Germinal center (tissue), 1 donor: ENCODE measurements at regions not wholly inside any gene's neighbourhood (a gene's known extent, or its start where the extent isn't known, plus 50 kb on each side); places are given as distances from the start of the nearest gene placed in this dataset.

Experiments used
- DNase-seq: peaks from one replicate; pipeline ENCODE4 v3.0.0; 2012; ENCODE audit warnings: mixed read lengths, low spot score

- no peak for DNase-seq
Observed at GRCh38 chr11:116078101-116078591, 573.9 kb upstream of the CADM1 start.

GRCh38 chr11:116077092-116077491 is 572.9 kb upstream of the CADM1 start:
- DNase-seq: no peak

GRCh38 chr11:116073854-116074837 is 569.9 kb upstream of the CADM1 start:
- no peak for DNase-seq

DNA sequence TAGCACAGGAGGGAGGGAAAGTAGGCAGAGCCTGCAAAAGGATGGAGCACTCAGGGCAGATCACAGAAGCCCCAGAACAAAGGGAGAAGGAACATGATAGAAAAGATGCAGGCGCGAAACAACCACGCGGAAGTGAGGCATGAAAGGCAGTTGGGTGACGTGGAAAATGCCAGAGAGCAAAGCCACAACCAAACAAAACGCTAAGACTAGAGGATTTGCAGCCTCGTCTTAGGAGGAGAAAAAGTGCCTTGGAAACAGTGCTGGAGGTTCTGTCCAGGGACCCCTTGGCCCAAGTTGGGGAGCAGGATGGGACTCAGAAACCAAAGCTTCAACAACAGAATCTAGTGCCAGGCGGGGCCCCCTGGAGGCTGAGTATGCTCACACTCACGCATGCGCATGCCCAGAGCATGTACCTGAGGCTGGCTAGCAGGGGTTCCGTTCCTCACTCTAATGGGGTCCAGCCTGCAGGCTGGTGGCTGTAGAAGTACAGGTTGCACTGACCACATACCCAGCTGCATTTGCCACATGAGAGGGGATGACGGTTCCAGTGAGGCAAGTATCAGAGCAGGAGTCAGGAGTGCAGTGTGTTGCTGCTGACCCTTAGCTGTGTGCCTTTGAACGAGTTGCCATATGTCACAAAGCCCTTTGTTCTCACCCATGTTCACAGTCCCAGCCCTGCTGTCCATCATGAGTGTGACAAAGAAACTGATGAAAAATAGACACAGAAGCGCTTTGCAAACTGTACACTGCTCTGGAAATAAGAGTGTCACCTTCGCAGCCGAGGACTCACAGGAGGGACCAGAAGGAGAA is 568.6 kb upstream of the CADM1 start:
- peak; percentile 4 for DNase-seq

DNA sequence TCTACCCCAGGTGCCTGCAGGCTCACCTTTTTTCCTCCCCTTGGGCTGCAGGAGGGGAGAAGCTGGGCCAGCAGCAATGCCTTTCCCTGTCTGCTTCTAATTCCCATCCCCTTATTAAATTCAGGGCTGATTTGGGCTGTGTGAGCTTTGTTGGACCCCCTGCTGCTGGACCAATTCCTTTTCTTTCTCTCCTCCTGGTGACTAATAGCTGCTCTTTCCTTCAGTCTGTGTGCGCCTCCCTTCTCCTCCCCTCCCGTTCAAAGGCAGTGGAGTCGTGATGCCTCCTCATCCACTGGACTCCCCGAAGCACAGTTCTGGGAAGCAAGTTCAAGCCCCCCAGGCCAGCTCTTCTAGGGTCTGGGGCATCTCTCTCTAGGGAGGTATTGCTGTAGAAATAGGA is 567.9 kb upstream of the CADM1 start:
- no peak for DNase-seq

DNA sequence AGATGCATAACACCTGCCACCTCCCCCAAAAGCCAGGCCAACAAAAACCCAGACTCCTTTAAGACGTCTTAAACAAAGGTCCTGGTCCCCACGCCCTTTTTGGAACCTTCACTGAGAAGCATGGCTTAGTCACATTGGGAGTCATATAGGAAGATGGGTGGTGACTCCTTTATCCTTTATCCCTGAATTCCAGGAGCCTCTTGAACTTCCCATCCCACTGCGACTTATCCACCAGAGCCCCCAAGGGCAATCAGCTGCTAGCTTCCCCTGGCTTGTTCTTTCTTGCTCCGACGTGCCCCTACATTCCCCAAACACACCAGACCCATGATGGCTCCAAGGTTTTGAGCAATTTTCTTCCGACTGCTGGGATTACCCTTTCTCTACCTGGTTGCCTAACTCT is 567.0 kb upstream of the CADM1 start:
- DNase-seq: no peak

DNA sequence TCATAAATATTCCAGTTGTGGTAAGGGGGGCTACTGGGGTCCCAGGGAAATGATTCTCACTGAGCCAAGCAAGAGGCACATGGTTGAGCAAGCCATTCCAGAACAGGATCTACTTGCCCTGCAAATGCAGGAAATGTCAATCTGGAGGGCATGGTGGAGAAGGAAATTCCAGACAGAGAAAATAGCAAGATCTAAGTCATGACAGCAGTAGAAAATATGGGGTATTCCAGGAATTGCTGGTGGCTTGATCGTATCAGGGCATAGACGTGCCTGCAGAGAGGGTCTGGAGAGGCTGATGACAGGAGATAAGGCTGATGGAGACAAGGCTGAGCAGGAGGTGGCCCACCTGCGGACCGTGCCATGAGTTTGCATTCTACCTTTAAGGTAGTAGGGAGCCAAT is 566.3 kb upstream of the CADM1 start:
- DNase-seq: no peak

DNA sequence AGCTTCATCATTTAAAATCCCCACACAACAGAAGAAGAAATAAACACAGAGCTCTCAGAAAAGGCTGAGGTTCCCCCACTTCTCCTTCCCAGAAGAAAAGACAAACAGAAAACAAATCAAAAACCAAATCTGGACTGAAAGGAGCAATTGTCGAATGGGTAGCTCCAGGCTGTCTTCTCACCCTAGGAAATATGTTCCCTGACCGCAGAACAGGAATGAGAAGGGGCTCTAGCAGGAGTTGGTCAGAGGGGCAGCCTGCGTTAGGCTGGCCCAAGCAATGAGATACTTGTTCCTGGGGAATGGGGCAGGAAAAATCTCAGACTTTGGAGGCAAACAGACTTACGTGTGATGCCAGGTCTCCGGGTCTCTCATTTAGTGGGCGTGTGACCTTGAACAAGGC is 562.6 kb upstream of the CADM1 start:
- DNase-seq: no peak

DNA sequence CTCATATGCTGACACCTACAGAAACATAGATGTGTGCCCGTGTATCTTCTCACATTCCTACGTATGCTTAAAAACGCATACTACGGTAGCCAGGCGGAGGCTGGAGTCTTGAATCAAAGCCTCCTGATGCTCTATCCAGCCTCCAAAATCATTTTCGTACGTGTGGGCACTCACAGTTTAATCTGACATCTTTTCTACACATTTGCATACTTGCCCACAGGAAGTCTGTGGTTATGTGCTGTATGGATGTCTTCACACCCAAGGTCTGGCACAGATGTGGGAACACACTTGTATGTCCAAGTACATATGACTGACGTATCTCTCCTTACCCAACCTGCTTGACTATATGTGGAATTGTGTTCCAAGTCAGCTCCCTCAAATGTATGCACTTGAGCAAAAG is 561.8 kb upstream of the CADM1 start:
- DNase-seq: no peak

DNA sequence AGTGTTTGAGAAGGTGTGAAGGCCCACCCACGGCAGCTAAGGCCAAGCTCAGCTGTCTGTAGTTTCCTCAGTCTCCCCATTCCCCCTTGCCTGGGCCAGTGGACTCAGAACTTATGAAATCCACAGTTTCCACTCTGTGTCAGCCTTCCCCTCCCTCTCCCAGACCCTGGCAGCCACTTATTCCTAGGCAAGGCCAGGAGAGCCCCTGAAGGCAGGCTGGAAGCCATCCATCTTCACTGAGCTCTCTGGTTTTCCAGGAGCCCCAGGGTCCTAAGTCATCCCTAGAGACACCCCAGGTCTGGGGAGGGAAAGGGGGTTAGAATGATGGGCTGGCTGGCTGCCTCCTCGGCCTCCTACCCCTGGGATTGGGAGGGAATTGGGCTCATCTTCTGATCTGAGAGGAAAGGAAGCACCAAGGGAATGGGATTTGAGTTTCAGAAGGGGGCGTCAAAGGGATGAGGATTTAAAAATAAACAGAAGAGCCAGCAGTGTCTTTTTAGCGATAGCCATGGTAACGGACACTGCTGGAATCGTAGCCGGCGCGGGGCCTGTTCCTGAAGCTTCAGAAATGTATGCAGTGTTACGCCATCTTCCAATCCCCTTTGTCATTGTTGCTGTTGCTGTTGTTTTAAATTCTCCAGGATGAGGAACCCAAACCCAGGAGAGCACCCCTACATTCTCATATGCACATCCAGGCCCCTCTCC is 561.1 kb upstream of the CADM1 start:
- DNase-seq: no peak

- no peak for DNase-seq
Observed at GRCh38 chr11:116062490-116063171, 558.4 kb upstream of the CADM1 start.

DNA sequence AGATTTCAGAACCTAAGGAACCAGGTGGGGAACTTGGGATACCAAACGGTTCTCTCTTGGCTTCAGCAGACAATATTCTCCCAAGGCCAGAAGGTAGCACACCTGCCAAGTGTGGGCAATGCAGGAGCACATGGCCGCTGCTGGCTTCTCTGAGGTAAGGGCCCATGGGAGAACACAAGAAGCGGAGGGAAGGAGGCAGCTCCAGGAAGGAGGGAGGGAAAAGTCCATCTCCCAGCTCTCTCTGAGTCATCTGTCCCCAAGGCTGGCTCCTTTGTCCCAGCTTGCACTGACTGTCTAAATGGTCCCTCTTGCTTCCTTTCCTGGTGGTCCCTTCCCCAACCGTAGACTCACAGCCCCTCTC is 557.9 kb upstream of the CADM1 start:
- no peak for DNase-seq

- no peak for DNase-seq
Observed at GRCh38 chr11:116061322-116061721, 557.1 kb upstream of the CADM1 start.

DNA sequence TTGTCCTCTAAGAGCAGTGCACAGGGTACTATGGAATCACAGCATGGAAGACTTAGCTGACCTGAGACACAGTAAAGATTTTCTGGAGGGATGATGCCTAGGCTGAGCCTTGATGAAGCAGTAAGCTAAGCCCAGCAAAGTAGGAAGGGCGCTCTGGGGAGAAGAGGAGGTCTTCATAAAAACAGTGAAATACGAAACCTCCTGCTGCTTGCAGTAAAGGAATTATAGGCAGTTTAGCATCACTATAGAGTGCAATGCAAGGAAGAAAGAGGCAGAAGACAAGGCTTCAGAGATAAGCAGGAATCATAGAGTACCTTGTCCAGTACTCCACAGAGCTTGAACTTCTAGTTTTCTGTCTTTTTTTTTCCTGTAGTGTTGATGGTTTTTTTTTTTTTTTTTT is 555.7 kb upstream of the CADM1 start:
- DNase-seq: no peak

- DNase-seq: no peak
Observed at GRCh38 chr11:116057000-116057399, 552.8 kb upstream of the CADM1 start.

- no peak for DNase-seq
Observed at GRCh38 chr11:116055064-116055463, 550.8 kb upstream of the CADM1 start.

- DNase-seq: no peak
Observed at GRCh38 chr11:116053548-116053919, 549.3 kb upstream of the CADM1 start.

DNA sequence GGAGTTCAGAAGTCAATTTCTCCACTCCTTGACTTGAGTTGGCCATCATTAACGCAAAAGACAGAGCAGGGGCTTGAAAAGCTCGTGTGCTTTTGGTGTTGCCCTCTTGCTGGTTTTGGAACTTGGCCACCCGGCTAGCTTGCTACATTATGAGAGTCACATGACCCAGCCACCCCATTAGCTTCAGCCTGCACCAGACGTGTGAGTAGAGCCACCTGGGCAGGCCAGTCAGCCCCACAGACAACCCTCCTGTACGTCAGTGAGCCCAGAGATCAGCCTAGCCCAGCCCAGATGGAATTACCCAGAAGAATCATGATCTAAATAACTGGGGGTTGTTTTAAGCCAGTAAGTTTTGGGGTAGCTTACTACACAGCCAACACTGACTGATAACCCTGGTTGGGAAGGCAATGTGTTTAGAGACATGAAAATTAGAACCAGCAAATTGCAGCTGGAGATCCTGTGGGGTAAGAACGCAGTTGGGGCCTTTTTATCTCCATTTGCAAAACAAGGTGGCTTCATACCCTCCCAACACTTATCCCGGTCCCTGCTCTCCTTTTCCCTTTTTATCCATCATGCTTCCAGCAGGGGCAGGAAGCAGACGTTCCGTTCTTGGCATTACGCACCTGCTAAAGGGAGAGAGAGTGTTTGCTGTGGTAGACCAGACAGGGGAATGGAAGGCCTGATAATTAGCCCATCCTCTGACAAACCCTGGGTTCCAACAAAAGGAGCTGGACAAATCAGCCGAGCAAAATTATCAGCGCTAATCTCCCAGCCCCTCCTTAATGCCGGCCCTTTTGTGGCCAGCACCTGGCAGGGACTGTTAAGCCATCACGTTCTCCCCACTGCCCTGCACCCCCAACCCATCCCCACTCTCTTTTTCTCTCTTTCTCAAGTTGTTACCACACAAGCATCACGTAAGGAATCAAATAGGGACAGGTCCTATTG is 548.7 kb upstream of the CADM1 start:
- no peak for DNase-seq

- DNase-seq: no peak
Observed at GRCh38 chr11:116051494-116051893, 547.3 kb upstream of the CADM1 start.

- DNase-seq: no peak
Observed at GRCh38 chr11:116049383-116049782, 545.2 kb upstream of the CADM1 start.

- DNase-seq: no peak
Observed at GRCh38 chr11:116046127-116046526, 541.9 kb upstream of the CADM1 start.
